Ovary (tissue), 7 donors: ENCODE measurements at regions not wholly inside any gene's neighbourhood (a gene's known extent, or its start where the extent isn't known, plus 50 kb on each side); places are given as distances from the start of the nearest gene placed in this dataset.

ENCODE experiments used
- DNase-seq, 5 donors: peaks; one replicate each; pipeline ENCODE4 v3.0.0-alpha.2; 2019 to 2020
- H3K27ac ChIP-seq, 2 donors: fragments of 200-600 bp; one replicate each; pipeline versions ENCODE4 v1.5.1 to v1.8.0; 2019 to 2022
- H3K27me3 ChIP-seq: fragments of 200-600 bp; one replicate; pipeline ENCODE4 v1.8.0; 2022
- H3K36me3 ChIP-seq: fragments of 200-600 bp; sonication (generic); one replicate; pipeline ENCODE4 v1.5.1; 2019
- H3K4me1 ChIP-seq: one replicate; pipeline ENCODE4 v1.8.1; 2013; ENCODE audit warnings: mild to moderate bottlenecking, moderate library complexity; ENCODE audit not compliant: insufficient read depth
- H3K4me3 ChIP-seq: fragments of 200-600 bp; sonication (generic); one replicate; pipeline ENCODE4 v1.5.1; 2017
- H3K9me3 ChIP-seq, 2 donors: fragments of 200-600 bp in 1 of 2; sonication (generic) in 1 of 2; one replicate each; pipeline versions ENCODE4 v1.5.1 to v1.8.1; 2013 to 2019; ENCODE audit warnings: mild to moderate bottlenecking in 1 of 2, moderate library complexity in 1 of 2
- EP300 ChIP-seq: sonication (generic); formaldehyde crosslinking; IDR thresholded peaks from one replicate; pipeline ENCODE4 v1.6.1; 2017; ENCODE audit warnings: antibody characterized with exemption
- POLR2A ChIP-seq: fragments of 450-650 bp; IDR thresholded peaks from one replicate; pipeline ENCODE4 v1.6.1; 2017; ENCODE audit warnings: antibody characterized with exemption, mild to moderate bottlenecking, moderate library complexity
- whole genome bisulfite sequencing, 3 donors: extraction: QIAGEN DNeasy Blood & Tissue Kit in 1 of 3; methylation state at CpG; one replicate each; pipeline versions ENCODE4 v1.1.5 to v1.1.7; 2013 to 2017; 5-methylcytosine and 5-hydroxymethylcytosine counted together
- intact Hi-C, 4 donors: fragments of 100-400 bp; cut with DNase I; formaldehyde crosslinking; loops; one replicate each; pipeline versions ENCODE4 v1.11.0 to v1.15.1; 2022 to 2023
- TF ChIP-seq, protein P1 (sequence below), 3 donors: fragments of 450-650 bp in 2 of 3; fragments of 200-600 bp in 1 of 3; IDR thresholded peaks; one replicate each; pipeline versions ENCODE4 v1.5.1 to v1.8.0; 2016 to 2022; ENCODE audit warnings: antibody characterized with exemption in 3 of 3, mild to moderate bottlenecking in 1 of 3
- donor health status: DM: no; HTN: no; CAD: no; lungs with moderate emphysema.
- donor health status: DM: no; HTN: no; CAD: no.
- donor health status: Bipolar disorder and iron deficiency.
- donor health status: DM: no; HTN: no; CAD: no.
- donor health status: DM: yes; HTN: yes; CAD: no.

DNA sequence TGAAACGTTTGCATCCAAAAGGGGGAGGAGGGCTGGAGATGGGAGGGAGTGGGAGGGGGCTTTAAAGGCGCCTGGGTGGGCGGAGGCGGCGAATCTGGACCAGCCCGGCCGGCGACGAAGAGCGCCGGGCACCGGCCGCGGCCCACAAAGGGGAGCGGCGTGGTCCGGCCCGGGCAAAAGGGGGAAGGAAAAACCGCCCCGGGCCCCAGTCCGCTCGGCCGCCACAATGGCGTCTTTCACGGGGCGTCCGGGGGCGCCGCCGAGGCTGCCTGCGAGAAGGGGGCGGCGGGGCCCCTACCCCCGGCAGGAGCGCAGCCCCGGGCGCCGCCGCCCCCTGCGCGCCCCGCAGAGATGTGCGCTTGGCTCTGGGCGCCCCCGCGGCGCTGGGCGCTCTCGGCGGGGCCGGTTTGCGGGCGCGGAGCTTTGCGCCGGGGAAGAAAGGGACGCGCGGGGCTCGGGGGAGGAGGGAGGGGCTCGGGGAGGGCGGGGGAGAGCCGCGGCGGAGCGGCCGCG, 108.1 kb upstream of the KCTD1 start:
- 1% methylated on average over 38 to 68 of the region's 68 CpGs for whole genome bisulfite sequencing, 3 donors
- H3K27me3 ChIP-seq: no peaks in the 10 kb centered on the region
- H3K4me3 ChIP-seq: peak overlapping the region; percentile 77
- DNase-seq: peak in 1 of 5 donors; percentile 42
- TF ChIP-seq EP300: no peak
- TF ChIP-seq, protein P1, sequence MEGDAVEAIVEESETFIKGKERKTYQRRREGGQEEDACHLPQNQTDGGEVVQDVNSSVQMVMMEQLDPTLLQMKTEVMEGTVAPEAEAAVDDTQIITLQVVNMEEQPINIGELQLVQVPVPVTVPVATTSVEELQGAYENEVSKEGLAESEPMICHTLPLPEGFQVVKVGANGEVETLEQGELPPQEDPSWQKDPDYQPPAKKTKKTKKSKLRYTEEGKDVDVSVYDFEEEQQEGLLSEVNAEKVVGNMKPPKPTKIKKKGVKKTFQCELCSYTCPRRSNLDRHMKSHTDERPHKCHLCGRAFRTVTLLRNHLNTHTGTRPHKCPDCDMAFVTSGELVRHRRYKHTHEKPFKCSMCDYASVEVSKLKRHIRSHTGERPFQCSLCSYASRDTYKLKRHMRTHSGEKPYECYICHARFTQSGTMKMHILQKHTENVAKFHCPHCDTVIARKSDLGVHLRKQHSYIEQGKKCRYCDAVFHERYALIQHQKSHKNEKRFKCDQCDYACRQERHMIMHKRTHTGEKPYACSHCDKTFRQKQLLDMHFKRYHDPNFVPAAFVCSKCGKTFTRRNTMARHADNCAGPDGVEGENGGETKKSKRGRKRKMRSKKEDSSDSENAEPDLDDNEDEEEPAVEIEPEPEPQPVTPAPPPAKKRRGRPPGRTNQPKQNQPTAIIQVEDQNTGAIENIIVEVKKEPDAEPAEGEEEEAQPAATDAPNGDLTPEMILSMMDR (IDR thresholded peaks at IDR 0.05): no peak
- TF ChIP-seq POLR2A: no peak
- H3K36me3 ChIP-seq: no peaks in the 10 kb centered on the region
- intact Hi-C loops: loop anchor here in 2 of 4 donors (10.0 kb wide), 2 partner anchors 102 to 112 kb away; partner anchors contain the start of gene KCTD1 (in 1 of the 2)
- H3K4me1 ChIP-seq: peaks cover 3% of the 10 kb centered on the region
- no peaks in the 10 kb centered on the region for H3K9me3 ChIP-seq
- peak overlapping the region; percentile 93 to 99 for H3K27ac ChIP-seq

DNA sequence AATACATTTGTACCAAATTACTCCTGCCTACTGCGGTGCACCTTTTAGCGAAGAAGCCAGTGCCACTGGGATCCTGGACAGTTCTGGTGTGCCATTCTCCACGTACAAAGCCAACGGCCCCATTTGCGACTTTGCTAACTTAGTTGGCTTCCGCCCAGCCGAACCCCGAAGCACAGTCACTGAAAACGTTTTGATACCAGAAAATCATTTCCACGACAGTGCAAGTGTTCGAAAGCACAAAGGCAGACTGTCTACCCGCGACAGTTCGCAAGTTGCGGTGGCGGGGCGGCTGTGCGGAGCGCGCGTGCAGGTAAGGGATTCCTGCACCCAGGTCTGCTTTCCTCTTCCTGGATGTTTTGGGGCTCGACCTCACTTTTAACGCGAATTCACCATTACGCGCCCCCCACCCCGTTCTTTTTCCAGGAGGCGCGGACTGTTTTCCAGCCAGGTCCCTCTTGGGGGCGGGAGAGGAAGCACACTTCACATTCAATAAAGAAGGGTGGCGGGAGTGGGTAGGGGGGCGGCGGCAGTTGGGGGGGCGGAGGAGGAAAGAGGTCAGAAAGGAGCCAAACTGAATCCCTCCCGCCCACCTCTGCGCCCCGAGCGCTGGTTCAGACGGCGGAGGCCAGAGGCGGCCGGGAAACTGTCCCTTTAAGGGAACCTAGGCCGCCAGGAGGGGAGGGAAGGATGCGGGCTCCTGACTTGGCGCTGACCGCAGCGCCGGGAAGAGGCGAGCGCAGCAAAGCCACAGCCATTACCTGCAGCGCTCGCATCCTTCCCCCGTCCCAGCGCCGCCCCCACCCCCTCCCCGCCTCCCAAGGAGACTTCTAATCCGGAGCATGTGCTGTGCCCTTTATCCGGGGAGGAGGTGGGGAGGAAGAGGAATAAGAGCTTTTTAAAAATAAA, 107.4 kb upstream of the KCTD1 start:
- Histone ChIP-seq H3K27me3 (no peaks in the 10 kb centered on the region), H3K4me1 (peaks cover 3% of the 10 kb centered on the region), H3K36me3 (no peaks in the 10 kb centered on the region), H3K9me3 (no peaks in the 10 kb centered on the region), H3K27ac (peak overlapping the region; percentile 93 to 99), H3K4me3 (peak overlapping the region; percentile 77)
- TF ChIP-seq, protein P1 (IDR thresholded peaks at IDR 0.05): no peak
- TF ChIP-seq EP300 (no peak), POLR2A (no peak)
- WGBS, 3 donors: 1 to 2% (median 1%) methylated on average over 57 to 58 of the region's 58 CpGs
- intact Hi-C loops: loop anchor here in 2 of 4 donors (10.0 kb wide), 2 partner anchors 101 to 111 kb away; partner anchors contain the start of gene KCTD1 (in 1 of the 2)
- peak; percentile 57 to 78 (median 70) for DNase-seq

DNA sequence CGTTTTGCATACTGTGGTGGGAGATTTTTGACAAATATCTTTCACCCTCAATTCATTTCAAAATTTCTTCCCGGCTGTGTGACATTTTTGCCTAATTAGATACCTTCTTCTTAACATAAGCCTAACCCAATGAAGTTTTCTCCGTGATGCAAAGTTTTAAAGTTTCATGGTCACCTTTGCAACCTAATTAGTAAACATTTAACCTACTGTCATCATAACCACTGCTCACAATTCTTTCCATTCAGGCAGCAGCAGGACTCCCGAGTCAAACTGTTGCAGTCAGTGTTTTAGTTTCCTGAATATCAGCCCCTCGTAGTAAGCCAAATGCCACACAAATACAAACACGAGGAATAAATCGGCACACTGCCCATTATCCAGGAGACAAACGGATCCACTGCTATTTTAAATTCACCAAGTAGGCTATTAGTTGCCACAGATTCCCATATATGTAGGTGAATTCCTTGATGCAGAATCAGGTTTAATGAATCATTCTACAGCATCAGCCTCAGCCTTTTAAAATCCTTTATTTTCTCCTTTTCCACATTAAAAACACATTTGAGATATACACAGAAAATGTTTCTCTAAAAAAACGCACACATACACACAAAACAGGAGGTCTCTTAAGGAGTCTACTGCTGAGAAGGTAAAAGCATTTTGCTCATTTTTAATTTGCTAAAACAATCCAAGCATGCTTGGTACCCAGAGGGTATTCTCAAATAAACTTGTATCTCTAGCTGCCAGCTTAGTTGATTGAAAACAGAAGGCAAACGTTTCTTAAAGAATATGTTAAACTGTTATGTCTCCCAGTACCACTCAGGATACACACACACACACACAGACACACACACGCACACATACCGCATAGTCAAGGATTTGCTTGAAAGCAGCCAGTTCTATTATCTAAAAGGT, 106.5 kb upstream of the KCTD1 start:
- TF ChIP-seq POLR2A (no peak), EP300 (no peak)
- TF ChIP-seq, protein P1 (IDR thresholded peaks at IDR 0.05): no peak
- no peak overlapping the region for H3K4me3 ChIP-seq
- 4 to 6% (median 5%) methylated on average over 12 of the region's 12 CpGs for WGBS, 3 donors

More for the DNA sequence above, 106.5 kb upstream of the KCTD1 start:
- H3K27ac ChIP-seq: peak overlapping the region in 1 of 2 donors; percentile 99
- H3K4me1 ChIP-seq: peaks cover 3% of the 10 kb centered on the region
- intact Hi-C loops: loop anchor here in 2 of 4 donors (10.0 kb wide), 2 partner anchors 100 to 110 kb away; partner anchors contain the start of gene KCTD1 (in 1 of the 2)
- DNase-seq: no peak
- H3K36me3 ChIP-seq: no peaks in the 10 kb centered on the region
- H3K27me3 ChIP-seq: no peaks in the 10 kb centered on the region
- H3K9me3 ChIP-seq: no peaks in the 10 kb centered on the region
